K562 (cell line): ENCODE measurements at regions not wholly inside any gene's neighbourhood (a gene's known extent, or its start where the extent isn't known, plus 50 kb on each side); places are given as distances from the start of the nearest gene placed in this dataset.

Experiments
- ATAC-seq: fragments of 200-7000 bp; cut with Tn5 transposase; 3 replicates; pipeline ENCODE4 v1.9.1; 2020; ENCODE audit warnings: moderate library complexity
- BruUV-seq: library from RNA; stranded (reverse); fragments of 400-500 nt; replicated peaks from 2 replicates; lab custom pipeline; 2021; lab: Mats Ljungman, UMichigan
- CTCF ChIA-PET: fragments of 300-600 bp; formaldehyde crosslinking; extraction: SDS; loops from one replicate; lab custom pipeline; 2021; ENCODE audit warnings: low intra/inter-chr PET ratio; lab: Yijun Ruan, JAX
- POLR2A ChIA-PET: fragments of 300-600, 350-650 bp; sonication (Branson Sonifier 250); formaldehyde crosslinking; extraction: SDS; loops from one replicate; lab custom pipeline; 2021; ENCODE audit warnings: antibody characterized with exemption, inconsistent platforms; lab: Yijun Ruan, JAX
- DNase-seq, 4 experiments: peaks; one replicate each; pipeline versions ENCODE4 v3.0.0 to v3.0.0-alpha.2; 2011 to 2018; ENCODE audit warnings: low spot score in 3 of 4, mixed read lengths in 3 of 4; ENCODE audit errors: extremely low read depth in 1 of 4
- FAIRE-seq: peaks from 2 replicates; lab custom pipeline; 2011; peaks lifted over from hg19 to GRCh38; lab: Jason Lieb, UNC
- H2AFZ ChIP-seq: 2 replicates; pipeline ENCODE4 v1.6.0; 2011; ENCODE audit warnings: low read depth, low read length, control low read depth, inconsistent platforms
- H3K27ac ChIP-seq: fragments of 200-600 bp; 3 replicates; pipeline ENCODE4 v1.8.0; 2011; ENCODE audit warnings: low read depth, mild to moderate bottlenecking, control low read depth, inconsistent platforms, low read length, moderate library complexity, mixed read lengths; ENCODE audit errors: extremely low read depth
- H3K27me3 ChIP-seq, 2 experiments: fragments of 300-600 bp in 1 of 2; 2 replicates in 1 of 2; 3 replicates in 1 of 2; pipeline versions ENCODE4 v1.6.0 to v1.8.0; 2011; ENCODE audit warnings: inconsistent platforms in 2 of 2, low read length in 2 of 2, mild to moderate bottlenecking in 1 of 2, mixed read lengths in 1 of 2, moderate library complexity in 1 of 2; ENCODE audit not compliant: control insufficient read depth in 2 of 2, insufficient read depth in 2 of 2
- H3K36me3 ChIP-seq: fragments of 300-600 bp; 3 replicates; pipeline ENCODE4 v1.8.0; 2011; ENCODE audit warnings: mild to moderate bottlenecking, low read length, inconsistent platforms; ENCODE audit not compliant: control insufficient read depth, insufficient read depth
- H3K4me1 ChIP-seq, 2 experiments: fragments of 200-600 bp in 1 of 2; replicated peaks in 1 of 2; 2 replicates in 1 of 2; 3 replicates in 1 of 2; pipeline versions ENCODE4 v1.5.1 to v1.8.0; 2011; ENCODE audit warnings: inconsistent platforms in 2 of 2, low read length in 2 of 2, mild to moderate bottlenecking in 1 of 2, mixed read lengths in 1 of 2, moderate library complexity in 1 of 2; ENCODE audit not compliant: control insufficient read depth in 2 of 2, insufficient read depth in 2 of 2
- H3K4me2 ChIP-seq: 2 replicates; pipeline ENCODE4 v1.6.1; 2011; ENCODE audit warnings: low read length, control low read depth, inconsistent platforms, mixed read lengths; ENCODE audit not compliant: insufficient read depth
- H3K4me3 ChIP-seq: fragments of 200-600 bp; sonication (generic), shearing (Covaris generic); 2 replicates; pipeline ENCODE4 v1.5.1; 2016; ENCODE audit warnings: control low read depth, inconsistent platforms
- H3K79me2 ChIP-seq: fragments of 200-600 bp; 3 replicates; pipeline ENCODE4 v1.8.0; 2011; ENCODE audit warnings: low read length, inconsistent platforms; ENCODE audit not compliant: control insufficient read depth, insufficient read depth
- H3K9ac ChIP-seq, 2 experiments: 2 replicates each; pipeline versions ENCODE4 v1.6.0 to v1.6.1; 2011; ENCODE audit warnings: low read depth in 2 of 2, low read length in 2 of 2, control low read depth in 1 of 2, inconsistent platforms in 1 of 2, mild to moderate bottlenecking in 1 of 2, mixed read lengths in 1 of 2; ENCODE audit not compliant: insufficient read depth in 1 of 2
- H3K9me1 ChIP-seq: one replicate; pipeline ENCODE4 v1.6.0; 2011; ENCODE audit warnings: inconsistent platforms, mild to moderate bottlenecking, low read length, moderate library complexity; ENCODE audit not compliant: control insufficient read depth, insufficient read depth
- H3K9me3 ChIP-seq: replicated peaks from 2 replicates; pipeline ENCODE4 v1.5.1; 2011; ENCODE audit warnings: low read depth, low read length, inconsistent platforms; ENCODE audit not compliant: control insufficient read depth, insufficient read depth
- H4K20me1 ChIP-seq: replicated peaks from 2 replicates; pipeline ENCODE4 v1.6.1; 2011; ENCODE audit warnings: low read length, inconsistent platforms, mixed read lengths; ENCODE audit not compliant: control insufficient read depth, insufficient read depth
- ELF4 ChIP-seq: fragments of 450-650 bp; formaldehyde crosslinking; IDR thresholded peaks from 2 replicates; pipeline ENCODE4 v1.4.0; 2022; ENCODE audit warnings: missing genetic modification characterization
- KLF13 ChIP-seq: fragments of 450-650 bp; IDR thresholded peaks from 2 replicates; pipeline ENCODE4 v1.6.1; 2016; ENCODE audit warnings: missing genetic modification characterization, low read depth, mild to moderate bottlenecking, missing compliant biosample characterization, moderate library complexity, borderline replicate concordance
- NCOR1 ChIP-seq: fragments of 450-650 bp; IDR thresholded peaks from 2 replicates; pipeline ENCODE4 v1.6.1; 2016; ENCODE audit warnings: mild to moderate bottlenecking, moderate library complexity
- RBFOX2 ChIP-seq: fragments of 200-400 bp; formaldehyde crosslinking; IDR thresholded peaks from 2 replicates; pipeline ENCODE4 v1.6.1; 2017; ENCODE audit warnings: low read depth, mild to moderate bottlenecking, low read length, moderate library complexity
- RFX5 ChIP-seq: IDR thresholded peaks from 2 replicates; pipeline ENCODE4 v1.6.1; 2011; ENCODE audit warnings: low read depth, mild to moderate bottlenecking, improper control_type of control experiment, low read length
- SMARCC2 ChIP-seq: fragments of 450-650 bp; IDR thresholded peaks from 2 replicates; pipeline ENCODE4 v1.6.1; 2017; ENCODE audit warnings: antibody characterized with exemption, moderate library complexity, mild to moderate bottlenecking, low read depth
- SP1 ChIP-seq: sonication (generic); formaldehyde crosslinking; IDR thresholded peaks from 2 replicates; pipeline ENCODE4 v1.8.1; 2022; ENCODE audit warnings: mild to moderate bottlenecking, missing genetic modification reagents
- WGBS: fragments of 100-300 bp; shearing (Covaris generic); methylation state at CpG from one replicate; pipeline ENCODE4 v1.1.6; 2016; ENCODE audit warnings: low coverage, mixed read lengths; ENCODE audit not compliant: insufficient coverage; ENCODE audit errors: missing lambda C conversion rate; 5-methylcytosine and 5-hydroxymethylcytosine counted together
- in situ Hi-C: fragments of 300-500 bp; cut with MboI; formaldehyde crosslinking; loops from 4 replicates; pipeline ENCODE4 v1.15.0; 2018; ENCODE audit warnings: inconsistent platforms, mixed read lengths
- intact Hi-C: fragments of 100-400 bp; cut with micrococcal nuclease; formaldehyde crosslinking; loops from 2 replicates; pipeline ENCODE4 v1.14.2; 2022
- TF ChIP-seq, protein P1 (sequence below): fragments of 450-650 bp; formaldehyde crosslinking; IDR thresholded peaks from 2 replicates; pipeline ENCODE4 v1.4.0; 2020; ENCODE audit warnings: mild to moderate bottlenecking, moderate library complexity
- TF ChIP-seq, protein P2 (sequence below): sonication (generic); formaldehyde crosslinking; IDR thresholded peaks from 2 replicates; pipeline ENCODE4 v1.8.0; 2023; ENCODE audit warnings: missing genetic modification reagents, mild to moderate bottlenecking, borderline replicate concordance
- TF ChIP-seq, protein P3 (sequence below): IDR thresholded peaks from 3 replicates; pipeline ENCODE4 v1.6.1; 2011; ENCODE audit warnings: borderline replicate concordance, mild to moderate bottlenecking; ENCODE audit not compliant: insufficient read length, insufficient read depth

DNA sequence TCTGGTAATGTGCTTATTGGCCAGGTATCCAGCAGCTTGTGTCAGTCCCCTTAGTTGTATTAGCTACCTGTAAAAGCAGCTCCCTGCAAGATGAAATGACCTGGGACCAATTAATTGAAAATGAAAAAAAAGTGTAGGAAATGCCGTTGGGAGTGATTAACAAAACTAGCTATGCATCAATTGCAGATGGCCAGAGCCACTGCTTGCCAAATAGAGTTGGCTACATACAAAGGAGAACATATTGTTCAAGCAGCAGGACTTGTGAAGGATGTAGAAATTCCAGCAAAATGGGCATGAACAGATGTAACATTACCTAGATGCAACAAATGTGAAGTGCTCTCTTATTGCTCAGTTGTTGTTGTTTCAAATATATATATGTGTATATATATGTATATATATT lies 300.5 kb downstream of the PCDH17 start:
- H3K4me3 ChIP-seq = no peak overlapping the region
- TF ChIP-seq, protein P1, sequence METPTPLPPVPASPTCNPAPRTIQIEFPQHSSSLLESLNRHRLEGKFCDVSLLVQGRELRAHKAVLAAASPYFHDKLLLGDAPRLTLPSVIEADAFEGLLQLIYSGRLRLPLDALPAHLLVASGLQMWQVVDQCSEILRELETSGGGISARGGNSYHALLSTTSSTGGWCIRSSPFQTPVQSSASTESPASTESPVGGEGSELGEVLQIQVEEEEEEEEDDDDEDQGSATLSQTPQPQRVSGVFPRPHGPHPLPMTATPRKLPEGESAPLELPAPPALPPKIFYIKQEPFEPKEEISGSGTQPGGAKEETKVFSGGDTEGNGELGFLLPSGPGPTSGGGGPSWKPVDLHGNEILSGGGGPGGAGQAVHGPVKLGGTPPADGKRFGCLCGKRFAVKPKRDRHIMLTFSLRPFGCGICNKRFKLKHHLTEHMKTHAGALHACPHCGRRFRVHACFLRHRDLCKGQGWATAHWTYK (CRISPR knock-in tag) = no peak
- TF ChIP-seq, protein P2, sequence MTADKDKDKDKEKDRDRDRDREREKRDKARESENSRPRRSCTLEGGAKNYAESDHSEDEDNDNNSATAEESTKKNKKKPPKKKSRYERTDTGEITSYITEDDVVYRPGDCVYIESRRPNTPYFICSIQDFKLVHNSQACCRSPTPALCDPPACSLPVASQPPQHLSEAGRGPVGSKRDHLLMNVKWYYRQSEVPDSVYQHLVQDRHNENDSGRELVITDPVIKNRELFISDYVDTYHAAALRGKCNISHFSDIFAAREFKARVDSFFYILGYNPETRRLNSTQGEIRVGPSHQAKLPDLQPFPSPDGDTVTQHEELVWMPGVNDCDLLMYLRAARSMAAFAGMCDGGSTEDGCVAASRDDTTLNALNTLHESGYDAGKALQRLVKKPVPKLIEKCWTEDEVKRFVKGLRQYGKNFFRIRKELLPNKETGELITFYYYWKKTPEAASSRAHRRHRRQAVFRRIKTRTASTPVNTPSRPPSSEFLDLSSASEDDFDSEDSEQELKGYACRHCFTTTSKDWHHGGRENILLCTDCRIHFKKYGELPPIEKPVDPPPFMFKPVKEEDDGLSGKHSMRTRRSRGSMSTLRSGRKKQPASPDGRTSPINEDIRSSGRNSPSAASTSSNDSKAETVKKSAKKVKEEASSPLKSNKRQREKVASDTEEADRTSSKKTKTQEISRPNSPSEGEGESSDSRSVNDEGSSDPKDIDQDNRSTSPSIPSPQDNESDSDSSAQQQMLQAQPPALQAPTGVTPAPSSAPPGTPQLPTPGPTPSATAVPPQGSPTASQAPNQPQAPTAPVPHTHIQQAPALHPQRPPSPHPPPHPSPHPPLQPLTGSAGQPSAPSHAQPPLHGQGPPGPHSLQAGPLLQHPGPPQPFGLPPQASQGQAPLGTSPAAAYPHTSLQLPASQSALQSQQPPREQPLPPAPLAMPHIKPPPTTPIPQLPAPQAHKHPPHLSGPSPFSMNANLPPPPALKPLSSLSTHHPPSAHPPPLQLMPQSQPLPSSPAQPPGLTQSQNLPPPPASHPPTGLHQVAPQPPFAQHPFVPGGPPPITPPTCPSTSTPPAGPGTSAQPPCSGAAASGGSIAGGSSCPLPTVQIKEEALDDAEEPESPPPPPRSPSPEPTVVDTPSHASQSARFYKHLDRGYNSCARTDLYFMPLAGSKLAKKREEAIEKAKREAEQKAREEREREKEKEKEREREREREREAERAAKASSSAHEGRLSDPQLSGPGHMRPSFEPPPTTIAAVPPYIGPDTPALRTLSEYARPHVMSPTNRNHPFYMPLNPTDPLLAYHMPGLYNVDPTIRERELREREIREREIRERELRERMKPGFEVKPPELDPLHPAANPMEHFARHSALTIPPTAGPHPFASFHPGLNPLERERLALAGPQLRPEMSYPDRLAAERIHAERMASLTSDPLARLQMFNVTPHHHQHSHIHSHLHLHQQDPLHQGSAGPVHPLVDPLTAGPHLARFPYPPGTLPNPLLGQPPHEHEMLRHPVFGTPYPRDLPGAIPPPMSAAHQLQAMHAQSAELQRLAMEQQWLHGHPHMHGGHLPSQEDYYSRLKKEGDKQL = no peak
- no peak for TF ChIP-seq RBFOX2
- no peak for TF ChIP-seq NCOR1
- no peak for TF ChIP-seq RFX5
- TF ChIP-seq, protein P3, sequence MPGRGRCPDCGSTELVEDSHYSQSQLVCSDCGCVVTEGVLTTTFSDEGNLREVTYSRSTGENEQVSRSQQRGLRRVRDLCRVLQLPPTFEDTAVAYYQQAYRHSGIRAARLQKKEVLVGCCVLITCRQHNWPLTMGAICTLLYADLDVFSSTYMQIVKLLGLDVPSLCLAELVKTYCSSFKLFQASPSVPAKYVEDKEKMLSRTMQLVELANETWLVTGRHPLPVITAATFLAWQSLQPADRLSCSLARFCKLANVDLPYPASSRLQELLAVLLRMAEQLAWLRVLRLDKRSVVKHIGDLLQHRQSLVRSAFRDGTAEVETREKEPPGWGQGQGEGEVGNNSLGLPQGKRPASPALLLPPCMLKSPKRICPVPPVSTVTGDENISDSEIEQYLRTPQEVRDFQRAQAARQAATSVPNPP = no peak
- TF ChIP-seq SP1 (CRISPR knock-in tag) = no peak
- TF ChIP-seq ELF4 (CRISPR knock-in tag) = no peak
- no peak for TF ChIP-seq KLF13 (tag)
- no peak for TF ChIP-seq SMARCC2
- intact Hi-C loops (no loop called here), in situ Hi-C loops (no loop called here)
- H3K79me2 ChIP-seq = no peaks in the 10 kb centered on the region
- no peak for DNase-seq
- H4K20me1 ChIP-seq = no peaks in the 10 kb centered on the region
- no peak for FAIRE-seq
- no peak for ATAC-seq
- no peaks in the 10 kb centered on the region for H3K9me1 ChIP-seq
- no peaks in the 10 kb centered on the region for H3K27me3 ChIP-seq
- WGBS = 0% methylated on average over 1 of the region's 1 CpG
- H3K9ac ChIP-seq = no peak overlapping the region
- CTCF ChIA-PET = no interaction called here
- no TSS peak for BruUV-seq
- POLR2A ChIA-PET = no interaction called here
- no peak overlapping the region for H3K27ac ChIP-seq
- no peaks in the 10 kb centered on the region for H3K36me3 ChIP-seq
- H3K9me3 ChIP-seq = no peaks in the 10 kb centered on the region
- H3K4me2 ChIP-seq = no peak overlapping the region
- no peak overlapping the region for H2AFZ ChIP-seq
- H3K4me1 ChIP-seq = no peaks in the 10 kb centered on the region
